Ovary (tissue), 7 donors: ENCODE measurements at regions not wholly inside any gene's neighbourhood (a gene's known extent, or its start where the extent isn't known, plus 50 kb on each side); places are given as distances from the start of the nearest gene placed in this dataset.

Experiments used
- DNase-seq, 5 donors: peaks; one replicate each; pipeline ENCODE4 v3.0.0-alpha.2; 2019 to 2020
- H3K27ac ChIP-seq, 2 donors: fragments of 200-600 bp; one replicate each; pipeline versions ENCODE4 v1.5.1 to v1.8.0; 2019 to 2022
- H3K27me3 ChIP-seq: fragments of 200-600 bp; one replicate; pipeline ENCODE4 v1.8.0; 2022
- H3K36me3 ChIP-seq: fragments of 200-600 bp; sonication (generic); one replicate; pipeline ENCODE4 v1.5.1; 2019
- H3K4me1 ChIP-seq: one replicate; pipeline ENCODE4 v1.8.1; 2013; ENCODE audit warnings: mild to moderate bottlenecking, moderate library complexity; ENCODE audit not compliant: insufficient read depth
- H3K4me3 ChIP-seq: fragments of 200-600 bp; sonication (generic); one replicate; pipeline ENCODE4 v1.5.1; 2017
- H3K9me3 ChIP-seq, 2 donors: fragments of 200-600 bp in 1 of 2; sonication (generic) in 1 of 2; one replicate each; pipeline versions ENCODE4 v1.5.1 to v1.8.1; 2013 to 2019; ENCODE audit warnings: mild to moderate bottlenecking in 1 of 2, moderate library complexity in 1 of 2
- EP300 ChIP-seq: sonication (generic); formaldehyde crosslinking; IDR thresholded peaks from one replicate; pipeline ENCODE4 v1.6.1; 2017; ENCODE audit warnings: antibody characterized with exemption
- POLR2A ChIP-seq: fragments of 450-650 bp; IDR thresholded peaks from one replicate; pipeline ENCODE4 v1.6.1; 2017; ENCODE audit warnings: antibody characterized with exemption, mild to moderate bottlenecking, moderate library complexity
- WGBS, 3 donors: extraction: QIAGEN DNeasy Blood & Tissue Kit in 1 of 3; methylation state at CpG; one replicate each; pipeline versions ENCODE4 v1.1.5 to v1.1.7; 2013 to 2017; 5-methylcytosine and 5-hydroxymethylcytosine counted together
- intact Hi-C, 4 donors: fragments of 100-400 bp; cut with DNase I; formaldehyde crosslinking; loops; one replicate each; pipeline versions ENCODE4 v1.11.0 to v1.15.1; 2022 to 2023
- TF ChIP-seq, protein P1 (sequence below), 3 donors: fragments of 450-650 bp in 2 of 3; fragments of 200-600 bp in 1 of 3; IDR thresholded peaks; one replicate each; pipeline versions ENCODE4 v1.5.1 to v1.8.0; 2016 to 2022; ENCODE audit warnings: antibody characterized with exemption in 3 of 3, mild to moderate bottlenecking in 1 of 3
- donor health status: DM: no; HTN: no; CAD: no; lungs with moderate emphysema.
- donor health status: DM: no; HTN: no; CAD: no.
- donor health status: Bipolar disorder and iron deficiency.
- donor health status: DM: no; HTN: no; CAD: no.
- donor health status: DM: yes; HTN: yes; CAD: no.

DNA sequence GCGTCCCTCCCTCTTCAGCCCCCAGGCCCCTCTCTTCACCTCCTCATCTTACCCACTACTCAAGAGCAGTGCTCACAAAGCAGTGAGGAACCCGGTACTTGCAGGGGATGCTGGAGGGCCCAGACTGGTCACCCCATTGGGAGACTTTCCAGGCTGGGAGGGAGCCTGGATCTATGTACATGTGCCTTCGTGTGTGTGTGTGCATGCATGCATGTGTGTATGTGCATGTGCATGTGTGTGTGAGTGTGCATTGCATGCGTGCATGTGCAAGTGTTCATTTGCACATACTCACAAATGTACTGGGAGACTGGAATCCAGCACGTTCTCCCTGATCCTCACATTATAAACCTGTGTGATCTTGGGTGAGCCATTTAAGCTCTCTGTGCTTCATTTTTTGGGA, 696.0 kb upstream of the EEF2KMT start:
- Histone ChIP-seq H3K4me1 (no peaks in the 10 kb centered on the region), H3K27ac (no peak overlapping the region), H3K27me3 (no peaks in the 10 kb centered on the region), H3K9me3 (peaks cover 0 to 3% of the 10 kb centered on the region in 2 donors), H3K36me3 (no peaks in the 10 kb centered on the region), H3K4me3 (no peak overlapping the region)
- no peak for DNase-seq
- WGBS, 3 donors: 63 to 74% (median 67%) methylated on average over 5 of the region's 5 CpGs
- no peak for TF ChIP-seq EP300
- TF ChIP-seq, protein P1, sequence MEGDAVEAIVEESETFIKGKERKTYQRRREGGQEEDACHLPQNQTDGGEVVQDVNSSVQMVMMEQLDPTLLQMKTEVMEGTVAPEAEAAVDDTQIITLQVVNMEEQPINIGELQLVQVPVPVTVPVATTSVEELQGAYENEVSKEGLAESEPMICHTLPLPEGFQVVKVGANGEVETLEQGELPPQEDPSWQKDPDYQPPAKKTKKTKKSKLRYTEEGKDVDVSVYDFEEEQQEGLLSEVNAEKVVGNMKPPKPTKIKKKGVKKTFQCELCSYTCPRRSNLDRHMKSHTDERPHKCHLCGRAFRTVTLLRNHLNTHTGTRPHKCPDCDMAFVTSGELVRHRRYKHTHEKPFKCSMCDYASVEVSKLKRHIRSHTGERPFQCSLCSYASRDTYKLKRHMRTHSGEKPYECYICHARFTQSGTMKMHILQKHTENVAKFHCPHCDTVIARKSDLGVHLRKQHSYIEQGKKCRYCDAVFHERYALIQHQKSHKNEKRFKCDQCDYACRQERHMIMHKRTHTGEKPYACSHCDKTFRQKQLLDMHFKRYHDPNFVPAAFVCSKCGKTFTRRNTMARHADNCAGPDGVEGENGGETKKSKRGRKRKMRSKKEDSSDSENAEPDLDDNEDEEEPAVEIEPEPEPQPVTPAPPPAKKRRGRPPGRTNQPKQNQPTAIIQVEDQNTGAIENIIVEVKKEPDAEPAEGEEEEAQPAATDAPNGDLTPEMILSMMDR (IDR thresholded peaks at IDR 0.05): no peak
- no peak for TF ChIP-seq POLR2A
- intact Hi-C loops: no loop called here

DNA sequence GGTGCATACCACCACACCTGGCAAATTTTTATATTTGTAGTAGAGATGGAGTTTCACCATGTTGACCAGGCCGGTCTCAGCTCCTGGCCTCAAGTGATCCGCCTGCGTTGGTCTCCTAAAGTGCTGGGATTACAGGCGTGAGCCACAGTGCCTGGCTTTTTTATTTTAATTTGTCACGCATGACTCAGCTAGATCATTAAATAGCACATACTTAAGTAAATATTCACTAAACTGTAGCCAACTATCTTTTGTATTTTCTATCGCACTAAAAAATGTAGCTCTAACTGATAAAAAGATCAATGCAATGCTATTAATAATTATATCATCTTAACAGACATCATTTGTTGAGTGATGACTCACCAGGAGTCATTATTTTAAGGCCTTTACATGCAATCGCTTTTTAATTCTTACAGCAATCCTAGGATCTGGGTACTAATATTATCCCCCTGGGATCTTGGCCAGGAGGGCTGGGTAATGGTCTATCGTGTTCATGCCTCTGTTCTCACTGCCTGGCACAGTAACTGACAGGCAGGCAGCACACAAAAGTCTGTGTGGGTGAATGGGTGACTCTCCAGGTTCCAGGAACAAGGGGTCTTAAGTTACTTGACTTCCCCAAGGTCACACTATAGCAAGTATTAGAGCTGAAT, 693.5 kb upstream of the EEF2KMT start:
- DNase-seq: no peak
- TF ChIP-seq EP300: no peak
- no peak for TF ChIP-seq POLR2A
- TF ChIP-seq, protein P1 (IDR thresholded peaks at IDR 0.05): no peak
- Histone ChIP-seq H3K36me3 (no peaks in the 10 kb centered on the region), H3K4me1 (no peaks in the 10 kb centered on the region), H3K4me3 (no peak overlapping the region), H3K27me3 (no peaks in the 10 kb centered on the region), H3K27ac (no peak overlapping the region), H3K9me3 (no peaks in the 10 kb centered on the region)
- intact Hi-C loops: no loop called here
- WGBS, 3 donors: 66 to 77% (median 69%) methylated on average over 8 of the region's 8 CpGs

DNA sequence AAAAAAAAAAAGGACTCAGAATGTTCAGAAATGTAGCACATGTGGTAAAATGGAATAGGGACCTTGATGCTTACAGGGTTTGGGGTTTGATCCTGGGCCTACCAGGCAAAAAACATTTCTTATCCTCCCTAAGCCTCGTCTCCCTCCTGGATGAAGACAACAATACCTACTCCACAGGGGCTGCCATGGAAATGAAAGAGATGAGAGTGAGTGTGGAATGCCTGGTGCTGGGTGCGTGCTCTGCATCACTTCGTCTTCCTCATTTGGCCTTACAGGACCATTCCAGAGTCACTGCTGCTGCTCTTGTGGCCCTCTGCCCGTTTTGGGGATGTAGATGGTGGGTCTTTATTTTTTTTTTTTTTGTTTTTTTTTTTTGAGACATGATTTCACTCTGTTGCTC, 692.9 kb upstream of the EEF2KMT start:
- Histone ChIP-seq H3K4me3 (no peak overlapping the region), H3K27me3 (no peaks in the 10 kb centered on the region), H3K27ac (no peak overlapping the region), H3K9me3 (no peaks in the 10 kb centered on the region), H3K36me3 (no peaks in the 10 kb centered on the region), H3K4me1 (no peaks in the 10 kb centered on the region)
- no peak for DNase-seq
- WGBS, 3 donors: 46 to 58% (median 50%) methylated on average over 4 of the region's 4 CpGs
- TF ChIP-seq EP300: no peak
- TF ChIP-seq, protein P1 (IDR thresholded peaks at IDR 0.05): no peak
- no peak for TF ChIP-seq POLR2A
- intact Hi-C loops: no loop called here

DNA sequence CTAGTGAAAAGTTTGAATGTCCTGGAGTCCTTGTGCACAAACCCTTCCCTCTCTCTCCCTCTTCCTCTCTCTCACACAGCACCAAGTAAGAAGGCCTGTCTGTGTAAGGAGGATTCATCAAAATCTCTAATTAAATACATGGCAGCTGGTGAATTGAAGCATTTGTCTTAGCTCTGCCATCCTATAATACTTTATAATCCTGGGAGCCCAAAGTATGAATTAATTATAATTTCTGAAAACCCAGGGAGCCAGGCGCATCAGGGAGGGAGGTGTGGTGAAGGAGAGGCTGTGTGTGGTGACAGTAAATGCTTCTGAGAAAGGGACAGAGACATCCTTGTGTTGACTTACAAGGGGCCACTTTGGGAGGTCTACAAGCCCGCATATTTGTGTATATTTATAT, 691.4 kb upstream of the EEF2KMT start:
- 55 to 81% (median 74%) methylated on average over 2 of the region's 2 CpGs for WGBS, 3 donors
- DNase-seq: no peak
- Histone ChIP-seq H3K9me3 (no peaks in the 10 kb centered on the region), H3K27ac (no peak overlapping the region), H3K4me1 (no peaks in the 10 kb centered on the region), H3K4me3 (no peak overlapping the region), H3K36me3 (no peaks in the 10 kb centered on the region), H3K27me3 (no peaks in the 10 kb centered on the region)
- intact Hi-C loops: no loop called here
- no peak for TF ChIP-seq POLR2A
- TF ChIP-seq, protein P1 (IDR thresholded peaks at IDR 0.05): no peak
- TF ChIP-seq EP300: no peak
